ENCODE measurements at regions not wholly inside any gene's neighbourhood (a gene's known extent, or its start where the extent isn't known, plus 50 kb on each side); places are given as distances from the start of the nearest gene placed in this dataset.

DNA sequence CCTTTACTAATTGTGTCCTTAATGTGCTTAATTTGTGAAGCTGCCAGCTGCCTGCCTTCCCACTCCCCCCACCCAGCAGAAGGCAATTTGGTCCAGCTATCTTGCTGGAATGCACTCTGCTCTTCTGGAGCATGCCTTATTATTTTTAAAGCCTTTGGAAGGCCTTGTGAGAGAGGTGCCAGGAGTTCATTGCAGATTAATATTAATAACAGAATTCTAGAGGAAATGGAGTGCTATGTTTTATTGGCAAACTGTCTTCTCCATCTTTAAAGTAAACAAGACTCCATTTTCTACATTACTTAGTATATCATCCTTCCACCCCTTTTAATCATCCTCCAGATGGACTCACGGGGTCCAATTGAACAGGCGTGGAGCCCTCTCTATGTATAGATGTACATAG lies 50.8 kb upstream of the ZNF32 start:
- CTCF ChIA-PET: no interaction called here
- BruUV-seq (replicated peaks): no TSS peak

More for the DNA sequence above, 50.8 kb upstream of the ZNF32 start:
- Histone ChIP-seq H3K27me3 (replicated peaks; ENCODE audit: control insufficient read depth, insufficient read depth, low read length) (no peaks in the 10 kb centered on the region; the same call in 1 of the 2 replicates), H3K36me3 (ENCODE audit: control insufficient read depth, insufficient read depth, low read length) (no peaks in the 10 kb centered on the region), H3K4me1 (no peaks in the 10 kb centered on the region), H3K9me3 (no peaks in the 10 kb centered on the region), H3K4me3 (ENCODE audit: low read depth, low read length) (no peak overlapping the region)
- no peak for DNase-seq
- Mint-ChIP-seq H3K27me3 (ENCODE audit: insufficient read depth, unreplicated experiment) (peaks cover 14% of the 10 kb centered on the region), H3K4me1 (ENCODE audit: low read depth, unreplicated experiment) (no peaks in the 10 kb centered on the region), H3K27ac (ENCODE audit: unreplicated experiment) (no peak overlapping the region), H3K36me3 (ENCODE audit: insufficient read depth, unreplicated experiment) (no peaks in the 10 kb centered on the region), H3K4me3 (ENCODE audit: unreplicated experiment) (no peak overlapping the region), H3K9me3 (ENCODE audit: unreplicated experiment) (no peaks in the 10 kb centered on the region)
- TF ChIP-seq, protein P1, sequence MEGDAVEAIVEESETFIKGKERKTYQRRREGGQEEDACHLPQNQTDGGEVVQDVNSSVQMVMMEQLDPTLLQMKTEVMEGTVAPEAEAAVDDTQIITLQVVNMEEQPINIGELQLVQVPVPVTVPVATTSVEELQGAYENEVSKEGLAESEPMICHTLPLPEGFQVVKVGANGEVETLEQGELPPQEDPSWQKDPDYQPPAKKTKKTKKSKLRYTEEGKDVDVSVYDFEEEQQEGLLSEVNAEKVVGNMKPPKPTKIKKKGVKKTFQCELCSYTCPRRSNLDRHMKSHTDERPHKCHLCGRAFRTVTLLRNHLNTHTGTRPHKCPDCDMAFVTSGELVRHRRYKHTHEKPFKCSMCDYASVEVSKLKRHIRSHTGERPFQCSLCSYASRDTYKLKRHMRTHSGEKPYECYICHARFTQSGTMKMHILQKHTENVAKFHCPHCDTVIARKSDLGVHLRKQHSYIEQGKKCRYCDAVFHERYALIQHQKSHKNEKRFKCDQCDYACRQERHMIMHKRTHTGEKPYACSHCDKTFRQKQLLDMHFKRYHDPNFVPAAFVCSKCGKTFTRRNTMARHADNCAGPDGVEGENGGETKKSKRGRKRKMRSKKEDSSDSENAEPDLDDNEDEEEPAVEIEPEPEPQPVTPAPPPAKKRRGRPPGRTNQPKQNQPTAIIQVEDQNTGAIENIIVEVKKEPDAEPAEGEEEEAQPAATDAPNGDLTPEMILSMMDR (IDR thresholded peaks at IDR 0.05; ENCODE audit: insufficient read depth in 1 of 2, low read depth in 1 of 2, low read length in 1 of 2, severe bottlenecking in 1 of 2, unreplicated experiment in 1 of 2): no peak
- intact Hi-C loops (cut with micrococcal nuclease; ENCODE audit: unreplicated experiment): no loop called here
- POLR2A ChIA-PET: no interaction called here
